ENCODE measurements at regions not wholly inside any gene's neighbourhood (a gene's known extent, or its start where the extent isn't known, plus 50 kb on each side); places are given as distances from the start of the nearest gene placed in this dataset.

GRCh38 chr4:26050212-26050643, 136.2 kb downstream of the SMIM20 start:
- H4K5ac ChIP-seq (ENCODE audit: insufficient read length, low read depth, low read length): no peak overlapping the region
- H2BK5ac ChIP-seq (ENCODE audit: low read depth, low read length): no peak overlapping the region
- H2BK120ac ChIP-seq (replicated peaks; ENCODE audit: low read depth, low read length): no peak overlapping the region
- H2BK15ac ChIP-seq (ENCODE audit: low read length): no peak overlapping the region
- no peak overlapping the region for H3K27ac ChIP-seq (ENCODE audit: low read depth, low read length)
- no peak overlapping the region for H3K9ac ChIP-seq (replicated peaks in 1 of 4; ENCODE audit: extremely low read depth in 1 of 4, low read depth in 3 of 4, low read length in 3 of 4)
- no peak overlapping the region for H4K91ac ChIP-seq (replicated peaks; ENCODE audit: insufficient read length, low read length)
- H3K23me2 ChIP-seq (ENCODE audit: low read depth, low read length): 0 out of 2 replicates have a peak, but pooled peaks cover 1% of the 10 kb centered on the region
- H4K20me1 ChIP-seq (replicated peaks in 1 of 2; ENCODE audit: control insufficient read depth in 1 of 2, insufficient read depth in 2 of 2, low read length in 2 of 2): no peaks in the 10 kb centered on the region
- ChIA-PET CTCF (ENCODE audit: partially characterized antibody) (interaction anchor here (1.2 to 2.0 kb wide), 8 partner anchors 11 to 114 kb away, joined by 3 to 8 read pairs (median 3); no protein-coding TSS in a partner anchor), POLR2A (ENCODE audit: partially characterized antibody) (interaction anchor here (3.0 kb wide), 1 partner anchor 20 kb away, joined by 14 read pairs; no protein-coding TSS in a partner anchor)
- no peak overlapping the region for H3K23ac ChIP-seq (ENCODE audit: insufficient read length)
- no peak overlapping the region for H4K8ac ChIP-seq (ENCODE audit: extremely low read depth, insufficient read depth, low read length)
- H2AFZ ChIP-seq (ENCODE audit: low read length): no peak overlapping the region
- no peaks in the 10 kb centered on the region for H3K79me1 ChIP-seq (ENCODE audit: low read depth, low read length)
- no peaks in the 10 kb centered on the region for H3K27me3 ChIP-seq (replicated peaks in 1 of 4; ENCODE audit: control insufficient read depth in 3 of 4, extremely low read depth in 1 of 4, insufficient read depth in 3 of 4, low read length in 3 of 4)
- H3K4ac ChIP-seq (replicated peaks; ENCODE audit: insufficient read length, low read depth, low read length): no peak overlapping the region
- H2AK5ac ChIP-seq (ENCODE audit: low read depth, low read length): no peak overlapping the region
- DNase-seq (ENCODE audit: low read depth in 1 of 2, low spot score in 2 of 2) (no peak), FAIRE-seq (no peak)
- H3K79me2 ChIP-seq (ENCODE audit: control insufficient read depth in 1 of 2, insufficient read depth in 2 of 2, low read length in 2 of 2): no peaks in the 10 kb centered on the region
- H3K4me2 ChIP-seq (ENCODE audit: insufficient read depth in 1 of 2, low read depth in 2 of 2, low read length in 2 of 2): no peak overlapping the region
- H2BK20ac ChIP-seq (ENCODE audit: low read length): no peak overlapping the region
- H3K4me3 ChIP-seq (ENCODE audit: extremely low read depth in 1 of 4, insufficient read depth in 2 of 4, low read depth in 3 of 4, low read length in 4 of 4): no peak overlapping the region
- WGBS, 2 experiments (ENCODE audit: extremely low coverage in 1 of 2, insufficient coverage in 1 of 2, insufficient read length in 1 of 2, insufficient replicate concordance in 2 of 2, low coverage in 1 of 2, low lambda C conversion rate in 2 of 2, missing lambda C conversion rate in 1 of 2): 93% methylated on average over 7 of the region's 8 CpGs; no CpG with 5 or more reads in 1 of the 2 experiments
- no peak overlapping the region for H3K18ac ChIP-seq (ENCODE audit: extremely low read depth, low read length)
- no peaks in the 10 kb centered on the region for H3K9me3 ChIP-seq (ENCODE audit: insufficient read depth in 2 of 2, low read depth in 1 of 2, low read length in 1 of 2)
- peaks cover 0 to 5% (median 0%) of the 10 kb centered on the region in 4 experiments; a peak in 1 of 7 replicates for H3K4me1 ChIP-seq (replicated peaks in 1 of 4; ENCODE audit: control insufficient read depth in 3 of 4, insufficient read depth in 4 of 4, low read length in 3 of 4)
- no peak overlapping the region for H3K56ac ChIP-seq (replicated peaks; ENCODE audit: insufficient read length, low read depth, low read length)
- no peak overlapping the region for H3K14ac ChIP-seq (ENCODE audit: insufficient read length)
- H2BK12ac ChIP-seq (ENCODE audit: low read depth, low read length): no peak overlapping the region
- no peaks in the 10 kb centered on the region for H3K36me3 ChIP-seq (ENCODE audit: control insufficient read depth in 2 of 4, insufficient read depth in 4 of 4, low read length in 3 of 4)
- TF ChIP-seq EP300 (IDR thresholded peaks at IDR 0.05; ENCODE audit: borderline replicate concordance in 1 of 2, low read depth in 2 of 2, low read length in 2 of 2) (no peak), CREB1 (IDR thresholded peaks at IDR 0.05) (no peak), SIN3A (conservative IDR thresholded peaks at IDR 0.05 in 1 of 2, IDR thresholded peaks at IDR 0.05 in 1 of 2; ENCODE audit: low read depth in 1 of 2, low read length in 2 of 2) (no peak), TAF7 (optimal IDR thresholded peaks at IDR 0.05; ENCODE audit: borderline replicate concordance, low read depth, low read length) (no peak), JUN (IDR thresholded peaks at IDR 0.05; ENCODE audit: low read depth, low read length) (no peak), YY1 (IDR thresholded peaks at IDR 0.05; ENCODE audit: low read depth, low read length) (no peak), MAX (IDR thresholded peaks at IDR 0.05) (no peak), CHD2 (IDR thresholded peaks at IDR 0.05; ENCODE audit: low read length) (no peak)

Measured in H1 (cell line).